GM21381 (cell line): ENCODE measurements at regions not wholly inside any gene's neighbourhood (a gene's known extent, or its start where the extent isn't known, plus 50 kb on each side); places are given as distances from the start of the nearest gene placed in this dataset.
A peak's percentile ranks its signal among the peaks of the same experiment; 100 is the strongest.
"Not testable (repeated sequence)": the region's sequence is repeated elsewhere in the genome, so short reads cannot be mapped to it uniquely, and the experiment has no call there.

Source experiments
- ATAC-seq: cut with Tn5 transposase; IDR thresholded peaks from one replicate; pipeline ENCODE4 v1.9.1; 2021; ENCODE audit warnings: mild to moderate bottlenecking, moderate library complexity; ENCODE audit not compliant: unreplicated experiment

DNA sequence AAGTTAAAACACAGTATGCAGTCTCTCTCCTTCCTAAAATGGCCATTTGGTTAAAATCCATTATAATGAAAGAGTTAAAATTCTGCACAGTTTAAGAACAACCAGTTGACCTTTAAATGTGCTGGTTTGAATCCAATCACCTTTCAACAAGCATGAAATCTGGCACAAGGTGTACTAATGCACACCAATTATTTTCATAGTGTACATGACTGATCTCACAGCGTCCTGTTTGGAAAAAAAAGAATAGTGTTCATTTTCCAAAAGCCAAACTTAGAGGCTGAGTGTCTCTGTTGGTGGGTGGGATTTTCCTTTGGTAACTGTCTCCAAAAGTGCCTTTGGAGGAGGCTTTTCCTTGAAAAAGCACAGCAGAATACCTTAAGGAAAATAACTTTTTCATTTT lies 180.6 kb downstream of the DEPDC1B start:
- ATAC-seq: no peak

GRCh38 chr5:60517850-60518249 lies 182.1 kb downstream of the DEPDC1B start:
- no peak for ATAC-seq

- no peak for ATAC-seq
Observed at GRCh38 chr5:60517094-60517694, 182.8 kb downstream of the DEPDC1B start.

- ATAC-seq: no peak
Observed at GRCh38 chr5:60516688-60517087, 183.3 kb downstream of the DEPDC1B start.

DNA sequence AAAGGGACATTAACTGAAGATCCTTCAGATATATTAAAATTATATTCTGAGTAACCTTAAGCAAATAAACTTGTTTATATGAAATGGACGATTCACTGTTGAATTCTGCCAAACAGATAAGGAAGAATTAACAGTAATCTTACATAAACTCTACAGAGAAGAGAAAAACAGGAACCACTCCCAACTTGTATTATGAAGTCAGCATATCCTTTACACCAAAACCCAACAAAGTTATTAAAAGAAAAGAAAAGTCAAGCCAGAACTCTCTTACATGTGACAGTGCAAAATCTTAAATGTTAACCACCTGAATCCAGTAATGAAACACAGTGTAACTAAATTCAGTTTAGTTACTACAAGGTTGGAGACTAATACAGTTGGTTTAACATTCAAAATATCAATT lies 185.8 kb downstream of the DEPDC1B start:
- ATAC-seq: no peak

DNA sequence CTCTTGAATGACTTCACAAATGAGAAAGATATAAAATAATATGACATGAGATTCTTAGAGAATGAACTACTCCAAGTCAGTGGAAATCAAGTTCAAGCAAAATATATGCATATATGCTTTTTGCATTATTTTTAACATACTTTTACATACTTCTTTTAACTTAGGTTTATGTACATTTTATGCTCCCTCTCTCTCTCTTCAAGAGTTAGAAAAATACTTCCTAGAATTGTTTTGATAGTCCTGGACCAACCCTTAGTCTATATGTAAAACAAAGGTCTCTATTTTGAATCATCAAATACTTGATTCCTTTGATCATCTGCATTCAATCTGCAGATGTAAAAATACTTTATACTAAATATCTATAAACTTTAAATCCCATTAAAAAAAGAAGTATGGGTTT lies 187.8 kb downstream of the DEPDC1B start:
- ATAC-seq: no peak

GRCh38 chr5:60510663-60511062 lies 189.3 kb downstream of the DEPDC1B start:
- ATAC-seq: no peak

DNA sequence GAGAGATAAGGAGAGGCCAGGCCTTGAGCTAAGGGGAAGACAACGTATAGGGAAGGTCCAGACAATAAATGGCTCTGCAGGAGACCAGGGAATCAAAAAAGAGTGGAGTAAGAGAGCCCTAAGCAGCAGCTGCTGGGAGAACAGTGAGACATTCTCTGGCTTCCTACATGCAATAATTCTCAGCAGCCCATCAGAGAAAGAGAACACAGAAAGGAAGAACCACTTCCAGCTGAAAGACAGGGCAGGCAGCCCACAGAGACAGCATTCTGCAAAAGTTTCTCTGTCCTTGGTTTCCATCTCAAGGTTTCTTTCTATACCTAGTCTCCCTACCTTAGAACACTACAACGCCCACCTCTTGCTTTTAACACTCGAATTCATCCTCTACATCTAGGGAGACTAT lies 189.9 kb downstream of the DEPDC1B start:
- ATAC-seq: no peak

- ATAC-seq: no peak
Observed at GRCh38 chr5:60509519-60509918, 190.4 kb downstream of the DEPDC1B start.

GRCh38 chr5:60507687-60508086 lies 192.3 kb downstream of the DEPDC1B start:
- no peak for ATAC-seq

DNA sequence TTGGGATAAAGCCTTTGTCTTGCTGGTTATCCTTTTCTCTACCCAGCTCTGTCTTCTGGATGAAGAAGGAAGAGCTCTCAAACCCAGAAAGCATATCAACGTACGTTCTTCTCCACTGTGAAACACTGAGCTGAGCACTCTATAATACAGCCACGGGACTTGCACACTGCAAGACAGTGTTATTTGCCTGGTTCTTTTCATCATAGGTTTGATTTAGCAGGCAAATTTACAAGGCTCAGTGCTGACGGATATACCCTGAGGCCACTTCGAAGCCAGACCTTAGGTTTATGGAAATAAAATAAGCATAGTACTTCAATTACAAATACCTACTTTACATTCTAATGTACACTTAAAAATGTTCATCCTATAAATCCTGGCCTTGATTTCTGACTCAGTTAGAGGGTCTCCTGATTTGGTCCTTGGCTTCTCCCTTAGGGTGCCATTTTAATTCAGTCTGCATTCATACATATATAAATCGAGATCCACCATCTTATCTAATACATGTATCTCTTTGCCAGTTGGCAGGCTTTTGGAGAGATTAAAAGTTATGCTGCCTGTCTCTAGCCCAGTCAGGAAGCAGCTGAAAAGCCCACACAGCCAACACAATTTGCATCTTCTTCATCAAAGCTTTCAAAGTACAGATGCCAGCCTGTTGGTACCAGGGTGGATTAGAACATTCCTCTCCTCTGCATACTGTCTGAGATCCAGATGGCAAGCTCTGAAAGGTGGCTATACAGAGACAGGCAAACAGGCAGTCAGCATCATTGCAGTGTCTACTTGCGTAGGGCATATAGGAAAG lies 194.4 kb downstream of the DEPDC1B start:
- no peak for ATAC-seq

GRCh38 chr5:60504342-60504741 lies 195.6 kb downstream of the DEPDC1B start:
- peak; percentile 53 for ATAC-seq

DNA sequence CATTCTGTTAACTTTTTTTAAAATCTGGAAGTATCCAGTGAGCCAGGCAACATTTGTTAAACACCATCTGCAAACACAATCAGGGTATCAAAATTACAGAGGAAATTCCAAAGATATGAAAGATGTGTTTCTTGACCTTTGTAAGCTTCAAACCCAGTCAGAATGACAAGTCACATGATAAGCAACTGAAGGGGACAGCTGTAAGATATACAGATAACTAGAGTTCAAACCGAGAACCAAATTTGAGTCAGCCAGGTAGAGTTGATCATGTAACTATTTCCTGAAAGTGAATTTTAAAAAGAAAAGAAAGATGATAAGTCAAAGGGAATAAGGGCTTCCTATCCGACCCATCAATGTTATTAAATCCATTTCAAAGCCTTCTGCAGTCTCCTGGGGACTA lies 196.2 kb downstream of the DEPDC1B start:
- ATAC-seq: peak; percentile 71

DNA sequence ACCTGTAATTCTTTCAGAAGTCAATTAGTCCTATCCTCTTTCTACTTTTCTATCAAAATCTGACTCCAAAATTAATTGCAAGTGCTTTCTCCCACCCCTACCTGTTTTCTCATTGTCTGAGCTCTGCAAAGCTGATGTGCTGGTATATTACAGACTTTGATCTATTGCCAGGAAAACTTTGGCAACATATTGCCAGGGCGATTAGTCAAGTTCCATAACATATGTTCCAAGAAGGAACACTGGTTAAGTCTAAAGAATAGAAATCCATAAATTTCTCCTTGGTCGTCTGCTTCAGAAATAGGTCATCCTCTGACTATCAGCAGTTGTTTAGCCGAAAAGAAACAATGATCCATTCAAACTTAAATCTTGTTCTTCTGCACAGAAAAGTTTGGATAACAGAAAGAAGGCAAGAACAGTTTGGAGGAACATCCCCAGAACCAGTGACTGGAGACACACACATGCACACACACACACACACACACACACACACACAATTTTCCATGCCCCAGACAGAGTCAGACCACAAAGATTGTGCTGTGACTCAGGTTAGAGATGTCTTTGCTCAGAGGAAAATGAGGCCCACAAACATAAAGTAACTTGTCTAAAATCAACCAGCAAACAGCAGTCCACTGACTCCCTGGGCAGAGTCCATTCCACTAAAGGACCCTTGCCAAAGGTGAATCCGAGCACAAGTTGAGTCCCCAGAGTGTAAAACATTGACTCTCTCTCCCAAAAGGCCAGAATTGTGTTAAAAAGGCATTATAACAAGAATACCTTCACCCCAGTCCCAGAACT lies 202.1 kb downstream of the DEPDC1B start:
- ATAC-seq: no peak

GRCh38 chr5:60495644-60496520 lies 204.1 kb downstream of the DEPDC1B start:
- ATAC-seq: no peak

DNA sequence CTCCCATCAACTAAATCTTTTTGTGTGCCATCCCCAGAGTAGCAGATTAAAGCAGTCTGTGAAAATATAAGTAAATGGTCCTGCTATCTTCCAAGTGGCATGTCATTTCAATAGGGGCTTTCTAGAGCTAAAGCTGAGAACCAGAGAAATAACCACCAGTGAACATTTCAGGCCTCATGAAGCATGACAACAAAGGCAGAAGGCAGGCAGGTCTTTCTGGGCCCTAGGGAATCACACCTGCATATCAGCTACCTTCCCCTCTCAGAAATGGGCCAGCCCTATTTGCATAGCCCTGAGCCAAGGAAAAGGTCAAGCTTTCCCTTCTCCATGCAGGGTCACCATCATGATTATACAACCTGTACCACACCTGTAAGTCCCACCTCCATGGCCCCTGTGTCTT lies 205.3 kb downstream of the DEPDC1B start:
- ATAC-seq: peak; percentile 65

GRCh38 chr5:60494144-60494543 lies 205.8 kb downstream of the DEPDC1B start:
- no peak for ATAC-seq

DNA sequence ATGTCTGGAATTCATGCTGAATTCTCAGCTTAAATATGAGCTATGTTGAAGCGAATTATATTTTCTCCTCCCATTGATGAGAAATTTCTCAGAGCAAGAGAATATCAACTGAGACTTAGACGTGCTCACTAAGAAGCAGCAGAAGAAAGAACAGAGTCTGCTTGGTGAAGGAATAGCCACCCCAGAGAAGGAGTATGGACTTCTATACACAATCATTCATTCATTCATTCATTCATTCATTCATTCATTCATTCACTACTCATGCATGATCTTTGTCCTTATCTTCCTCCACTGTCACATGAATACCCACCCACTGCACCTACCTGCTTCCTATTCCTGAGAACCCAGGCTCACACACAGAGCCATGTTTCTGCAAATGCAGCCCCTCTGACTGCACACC lies 206.6 kb downstream of the DEPDC1B start:
- ATAC-seq: no peak

DNA sequence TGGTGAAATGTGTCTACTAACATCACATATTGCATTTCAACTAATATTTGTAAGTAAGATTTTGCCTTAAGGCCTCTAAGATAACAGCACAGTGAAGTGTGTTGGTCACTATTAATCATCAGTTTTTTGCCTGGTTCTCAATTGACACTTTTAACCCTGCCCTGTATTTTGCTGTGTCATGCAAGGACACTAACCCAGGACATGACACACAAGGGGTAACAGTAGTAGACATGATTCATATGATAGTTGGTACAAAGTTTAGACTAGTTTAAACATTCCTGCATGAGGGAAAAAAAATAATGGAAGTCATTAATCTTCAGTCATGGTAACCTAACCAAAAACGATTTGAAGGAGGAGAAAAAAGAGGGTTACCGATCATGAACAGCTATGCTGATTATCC lies 207.0 kb downstream of the DEPDC1B start:
- ATAC-seq: no peak

DNA sequence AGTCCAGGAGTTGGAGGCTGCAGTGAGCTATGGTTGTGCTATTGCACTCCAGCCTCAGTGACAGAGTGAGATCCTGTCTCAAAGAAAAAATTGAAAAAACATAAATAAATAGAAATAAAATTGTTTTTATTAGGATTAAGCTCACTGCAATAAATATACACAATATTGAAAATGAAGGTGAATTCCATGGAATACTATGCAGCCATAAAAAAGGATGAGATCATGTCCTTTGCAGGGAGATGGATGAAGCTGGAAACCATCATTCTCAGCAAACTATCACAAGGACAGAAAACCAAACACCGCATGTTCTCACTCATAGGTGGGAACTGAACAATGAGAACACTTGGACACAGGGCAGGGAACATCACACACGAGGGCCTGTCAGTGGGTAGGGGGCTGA lies 207.6 kb downstream of the DEPDC1B start:
- ATAC-seq: not testable (repeated sequence)

- ATAC-seq: no peak
Observed at GRCh38 chr5:60490597-60491166, 209.3 kb downstream of the DEPDC1B start.
